ENCODE measurements at regions not wholly inside any gene's neighbourhood (a gene's known extent, or its start where the extent isn't known, plus 50 kb on each side); places are given as distances from the start of the nearest gene placed in this dataset.
"Not testable (repeated sequence)": the region's sequence is repeated elsewhere in the genome, so short reads cannot be mapped to it uniquely, and the experiment has no call there.

DNA sequence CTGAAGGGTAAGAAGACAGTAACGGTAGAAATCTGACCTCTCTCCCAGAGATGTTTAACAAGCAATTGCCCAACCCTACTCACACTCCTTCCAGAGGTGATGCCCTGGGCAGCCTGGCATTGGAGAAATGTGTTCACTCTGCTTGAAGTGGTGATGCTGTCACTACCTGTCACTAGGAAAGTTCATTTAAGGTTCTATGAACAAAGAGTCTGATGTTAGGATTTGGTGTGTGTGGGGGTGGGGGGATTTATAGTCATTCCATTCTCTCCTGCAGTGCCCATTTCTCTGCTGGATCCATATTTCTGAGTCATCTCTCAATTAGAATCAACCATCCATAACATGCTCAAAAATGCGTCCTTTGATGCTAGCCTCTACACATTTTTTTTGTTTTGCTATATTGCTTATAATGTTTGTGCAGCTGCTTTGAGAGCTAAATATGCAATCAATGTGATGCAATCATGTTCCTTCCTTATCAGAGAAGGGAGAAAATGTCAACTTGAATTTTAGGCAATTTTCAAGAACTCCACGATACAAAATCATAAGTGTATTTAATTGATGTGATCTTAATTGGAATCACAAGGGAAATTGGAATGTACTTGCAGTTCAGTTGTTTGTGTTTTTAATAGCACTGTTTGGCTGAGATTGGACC is 173.9 kb downstream of the DUSP10 start:
- no peak for DNase-seq (ENCODE audit: low read depth in 2 of 2)

DNA sequence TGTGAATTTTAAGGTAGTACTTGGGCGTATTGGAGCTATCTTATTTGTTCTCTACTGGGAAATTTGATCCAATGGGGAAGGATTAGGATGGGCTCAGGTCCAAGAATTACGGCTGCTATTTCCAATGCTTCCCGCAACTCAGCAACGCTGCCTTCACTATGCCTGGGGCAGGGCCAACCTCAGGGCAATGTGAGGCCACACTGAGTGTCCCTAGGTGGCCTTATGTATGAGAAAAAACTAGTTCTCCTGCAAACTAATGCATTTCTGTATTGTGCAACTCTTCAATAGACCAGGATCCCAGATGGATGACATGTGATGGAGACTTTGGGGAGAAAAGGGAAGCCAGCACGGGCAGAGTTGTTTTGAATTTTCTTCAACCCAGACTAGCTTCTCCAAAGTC is 168.1 kb downstream of the DUSP10 start:
- DNase-seq (ENCODE audit: low read depth in 2 of 2): no peak

DNA sequence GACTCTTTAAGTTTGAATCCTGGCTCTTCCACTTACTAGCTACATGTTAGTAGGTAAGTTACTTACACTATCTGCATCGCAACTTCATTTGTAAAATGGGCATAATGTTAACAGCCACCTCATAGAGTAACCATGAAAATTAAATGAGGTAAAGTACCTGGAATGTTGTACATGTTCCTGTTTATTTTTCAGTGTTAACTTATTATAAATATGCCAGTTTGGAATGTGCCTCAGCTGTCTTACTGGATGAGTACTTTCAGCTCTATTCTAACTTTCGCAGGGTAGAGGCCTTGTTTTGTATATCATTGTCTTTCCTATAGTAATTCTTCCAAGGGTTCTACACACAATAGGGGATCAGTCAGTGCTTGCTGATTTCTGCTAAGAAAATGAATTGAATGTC is 167.4 kb downstream of the DUSP10 start:
- DNase-seq (ENCODE audit: low read depth in 2 of 2): no peak

DNA sequence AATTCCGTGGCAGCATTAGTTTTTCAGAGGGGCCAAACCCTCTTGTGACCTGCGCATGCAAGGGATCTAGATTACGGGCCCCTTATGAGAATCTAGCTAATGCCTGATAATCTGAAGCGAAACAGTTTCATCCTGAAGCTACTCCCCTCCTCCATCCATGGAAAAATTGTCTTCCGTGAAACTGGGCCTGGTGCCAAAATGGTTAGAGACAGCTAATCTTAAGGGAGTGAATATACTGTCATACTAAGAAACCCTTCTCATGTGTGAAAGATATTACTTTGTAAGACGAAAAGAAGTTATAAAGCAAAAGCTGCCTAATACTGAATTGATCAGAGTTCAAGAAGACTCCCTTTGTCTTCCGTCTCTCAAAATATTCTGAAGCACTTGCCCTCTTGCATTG is 166.3 kb downstream of the DUSP10 start:
- no peak for DNase-seq (ENCODE audit: low read depth in 2 of 2)

DNA sequence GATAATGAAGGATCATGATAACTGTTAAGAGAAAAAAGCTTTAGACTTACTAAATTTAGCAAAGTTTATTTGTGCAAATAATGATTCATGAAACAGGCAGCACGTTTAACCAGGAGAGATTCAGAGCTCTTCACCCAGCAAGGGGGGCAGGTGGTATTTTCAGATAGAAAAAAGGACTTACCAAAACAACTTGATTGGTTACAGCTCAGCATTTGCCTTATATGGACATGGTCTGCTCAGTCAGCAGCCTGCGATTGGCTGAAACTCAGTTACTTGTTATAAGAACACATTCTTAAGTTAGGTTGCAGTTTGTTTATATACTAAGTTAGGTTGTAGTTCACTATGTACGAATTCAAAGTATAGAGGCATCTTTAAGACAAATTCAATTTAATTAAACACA is 165.6 kb downstream of the DUSP10 start:
- peak; percentile 16 to 32 for DNase-seq (ENCODE audit: low read depth in 2 of 2)

DNA sequence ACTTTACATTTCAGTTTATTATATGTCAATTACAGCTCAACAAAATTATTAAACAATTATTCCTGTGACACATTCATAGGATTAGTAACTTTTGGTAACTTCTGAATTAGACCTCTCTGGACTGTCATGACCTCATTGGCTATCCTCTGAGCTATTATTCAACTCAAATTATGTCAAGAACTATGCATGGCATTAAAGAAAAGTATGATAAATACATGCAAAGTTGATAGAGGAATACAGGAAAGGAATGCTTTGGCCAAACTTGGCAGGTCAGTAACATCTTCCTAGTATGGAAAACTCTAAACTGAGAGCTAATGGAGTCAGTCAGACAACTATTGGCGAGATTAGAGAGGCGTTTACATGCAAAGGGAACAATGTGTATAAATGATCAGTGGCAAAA is 158.4 kb downstream of the DUSP10 start:
- no peak for DNase-seq (ENCODE audit: low read depth in 2 of 2)

DNA sequence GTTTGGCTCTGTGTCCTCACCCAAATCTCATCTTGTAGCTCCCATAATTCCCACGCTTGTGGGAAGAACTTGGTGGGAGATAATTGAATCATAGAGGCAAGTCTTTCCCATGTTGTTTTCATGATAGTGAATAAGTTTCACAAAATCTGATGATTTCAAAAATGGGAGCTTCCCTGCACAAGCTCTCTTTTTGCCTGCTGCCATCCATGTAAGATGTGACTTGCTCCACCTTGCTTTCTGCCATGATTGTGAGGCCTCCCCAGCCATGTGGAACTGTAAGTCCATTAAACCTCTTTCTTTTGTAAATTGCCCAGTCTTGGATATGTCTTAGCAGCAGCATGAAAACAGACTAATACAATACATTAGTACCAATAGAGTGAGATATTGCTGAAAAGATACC is 154.9 kb downstream of the DUSP10 start:
- not testable (repeated sequence) for DNase-seq (ENCODE audit: low read depth in 2 of 2)

DNA sequence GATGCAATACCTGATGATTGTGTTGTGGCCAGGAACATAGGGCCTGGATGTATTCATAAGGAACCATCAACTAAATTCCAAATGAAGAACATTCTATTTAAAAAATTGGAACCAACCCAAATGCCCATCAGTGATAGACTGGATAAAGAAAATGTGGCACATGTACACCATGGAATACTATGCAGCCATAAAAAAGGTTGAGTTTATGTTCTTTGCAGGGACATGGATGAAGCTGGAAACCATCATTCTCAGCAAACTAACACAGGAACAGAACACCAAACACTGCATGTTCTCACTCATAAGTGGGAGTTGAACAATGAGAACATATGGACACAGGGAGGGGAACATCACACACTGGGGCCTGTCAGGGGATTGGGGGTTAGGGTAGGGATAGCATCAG is 150.6 kb downstream of the DUSP10 start:
- not testable (repeated sequence) for DNase-seq (ENCODE audit: low read depth in 2 of 2)

DNA sequence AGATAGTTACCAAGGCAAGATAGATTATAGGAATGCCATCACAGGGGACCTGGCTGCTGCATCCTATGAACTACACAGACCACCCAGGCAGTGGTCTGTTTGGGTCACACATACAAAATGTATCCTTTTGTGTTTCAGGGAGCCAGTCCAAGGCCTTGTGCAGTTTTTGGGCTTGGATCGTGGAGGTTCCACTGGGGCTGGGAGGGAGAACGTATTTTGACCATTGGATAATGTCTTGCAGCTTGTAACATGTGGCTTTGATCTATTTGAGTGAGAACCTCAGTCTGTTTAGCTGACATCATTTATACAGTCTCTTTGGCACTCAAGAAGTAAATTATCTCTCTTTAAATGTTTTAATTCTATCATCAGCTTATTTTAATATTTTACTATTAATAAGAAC is 147.3 kb downstream of the DUSP10 start:
- no peak for DNase-seq (ENCODE audit: low read depth in 2 of 2)

DNA sequence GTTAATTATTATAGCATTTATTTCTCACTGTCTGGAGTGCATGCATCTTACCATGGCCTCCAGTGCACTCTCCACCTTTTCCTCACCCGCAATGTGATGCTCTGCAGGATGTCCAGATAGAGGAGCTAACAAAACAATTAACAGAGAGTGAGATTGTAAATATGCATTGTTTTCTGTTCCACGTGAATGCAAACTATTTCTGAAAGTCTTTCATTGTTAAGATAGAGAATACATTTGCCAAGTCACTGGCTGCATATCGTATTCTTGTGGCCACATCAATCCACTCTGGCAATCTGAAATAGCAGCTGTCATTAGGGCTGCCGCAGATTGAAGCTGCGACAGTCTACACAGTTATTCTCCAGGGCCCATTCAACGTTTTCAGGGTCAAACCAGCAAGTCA is 143.8 kb downstream of the DUSP10 start:
- DNase-seq (ENCODE audit: low read depth in 2 of 2): no peak

DNA sequence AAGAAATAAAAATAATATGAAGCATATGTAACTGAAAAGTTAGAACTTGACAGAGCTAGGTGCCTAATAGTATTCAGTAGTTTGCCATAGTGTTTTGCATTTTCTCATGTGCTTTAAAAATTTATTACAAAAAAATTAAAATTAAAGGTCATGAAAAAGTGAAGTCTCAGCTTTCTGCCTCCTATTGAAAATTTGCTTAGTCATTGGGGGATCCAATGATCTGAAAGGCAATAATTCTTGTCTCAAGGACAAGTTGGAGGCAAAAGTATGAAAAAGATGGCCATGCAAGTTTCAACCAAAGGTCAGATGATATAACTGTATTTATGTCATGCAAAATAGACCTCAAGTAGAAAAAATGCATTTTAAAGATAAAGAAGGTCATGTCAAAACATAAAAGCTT is 140.7 kb downstream of the DUSP10 start:
- DNase-seq (ENCODE audit: low read depth in 2 of 2): no peak

DNA sequence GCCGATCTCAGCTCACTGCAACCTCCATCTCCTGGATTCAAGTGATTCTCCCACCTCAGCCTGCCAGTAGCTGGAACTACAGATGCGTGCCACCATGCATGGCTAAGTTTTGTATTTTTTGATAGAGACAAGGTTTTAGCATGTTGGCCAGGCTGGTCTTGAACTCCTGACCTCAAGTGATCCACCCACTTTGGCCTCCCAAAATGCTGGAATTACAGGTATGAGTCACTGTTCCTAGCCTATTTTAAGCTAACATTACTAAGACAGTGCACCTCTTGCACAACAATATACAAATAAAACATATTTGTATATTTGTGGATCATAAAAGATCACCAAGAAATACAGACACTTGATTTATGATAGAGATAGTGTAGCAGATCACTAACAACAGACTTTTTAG is 139.1 kb downstream of the DUSP10 start:
- no peak for DNase-seq (ENCODE audit: low read depth in 2 of 2)

DNA sequence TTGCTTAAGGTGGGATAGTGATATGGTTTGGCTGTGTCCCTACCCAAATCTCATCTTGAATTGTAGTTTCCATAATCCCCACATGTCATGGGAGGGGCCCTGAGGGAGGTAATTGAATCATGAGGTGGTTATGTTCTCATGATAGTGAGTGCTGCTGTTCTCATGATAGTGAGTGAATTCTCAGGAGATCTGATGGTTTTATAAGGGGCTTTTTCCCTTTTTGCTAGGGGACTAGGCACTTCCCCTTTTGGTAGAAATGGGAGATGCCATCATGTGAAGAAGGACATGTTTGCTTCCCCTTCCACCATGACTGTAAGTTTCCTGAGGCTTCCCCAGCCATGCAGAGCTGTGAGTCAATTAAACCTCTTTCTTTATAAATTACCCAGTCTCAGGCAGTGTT is 137.5 kb downstream of the DUSP10 start:
- DNase-seq (ENCODE audit: low read depth in 2 of 2): not testable (repeated sequence)

DNA sequence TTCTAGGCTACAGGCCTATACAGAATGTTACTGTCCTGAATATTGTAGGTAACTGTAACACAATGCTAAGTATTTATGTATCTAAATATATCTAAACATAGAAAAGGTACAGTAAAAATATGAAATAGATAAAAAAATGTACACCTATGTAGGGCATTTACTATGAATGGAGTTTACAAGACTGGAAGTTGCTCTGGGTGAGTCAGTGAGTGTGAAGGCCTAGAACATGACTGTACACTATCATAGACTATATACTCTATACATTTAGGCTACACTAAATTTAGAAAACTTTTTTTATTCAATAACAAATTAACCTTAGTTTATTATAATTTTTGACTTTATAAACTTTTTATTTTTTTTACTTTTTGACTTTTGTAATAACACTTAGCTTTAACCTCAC is 136.9 kb downstream of the DUSP10 start:
- no peak for DNase-seq (ENCODE audit: low read depth in 2 of 2)

DNA sequence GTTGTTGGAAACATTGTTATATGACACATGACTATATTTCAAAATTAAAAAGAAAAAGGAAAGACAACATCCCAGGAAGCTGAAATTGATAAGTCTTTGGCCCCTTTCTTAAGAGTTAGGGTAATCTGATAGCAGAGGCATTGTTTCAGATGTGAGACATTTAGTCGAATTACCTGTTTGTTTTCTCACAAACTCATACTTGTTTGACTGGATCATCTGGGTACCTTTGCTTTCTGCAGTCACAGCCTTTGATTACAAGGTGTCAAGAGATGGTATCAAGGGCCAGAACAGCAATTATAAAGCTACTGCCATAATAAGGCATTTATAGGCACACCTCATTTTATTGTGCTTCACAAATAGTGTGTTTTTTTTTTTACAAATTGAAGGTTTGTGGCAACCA is 136.3 kb downstream of the DUSP10 start:
- DNase-seq (ENCODE audit: low read depth in 2 of 2): no peak

DNA sequence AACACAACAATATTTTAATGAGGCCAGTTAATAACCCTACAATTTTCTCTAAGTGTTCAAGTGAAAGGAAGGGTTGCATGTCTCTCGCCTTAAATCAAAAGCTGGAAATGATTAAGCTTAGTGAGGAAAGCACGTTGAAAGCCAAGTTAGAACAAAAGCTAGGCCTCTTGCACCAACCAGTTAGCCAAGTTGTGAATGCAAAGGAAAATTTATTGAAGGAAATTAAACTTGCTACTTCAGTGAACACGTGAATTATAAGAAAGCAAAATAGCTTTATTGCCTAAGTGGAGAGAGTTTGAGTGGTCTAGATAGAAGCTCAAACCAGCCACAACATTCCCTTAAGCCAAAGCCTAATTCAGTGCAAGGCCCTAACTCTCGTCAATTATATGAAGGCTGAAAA is 135.6 kb downstream of the DUSP10 start:
- DNase-seq (ENCODE audit: low read depth in 2 of 2): no peak

DNA sequence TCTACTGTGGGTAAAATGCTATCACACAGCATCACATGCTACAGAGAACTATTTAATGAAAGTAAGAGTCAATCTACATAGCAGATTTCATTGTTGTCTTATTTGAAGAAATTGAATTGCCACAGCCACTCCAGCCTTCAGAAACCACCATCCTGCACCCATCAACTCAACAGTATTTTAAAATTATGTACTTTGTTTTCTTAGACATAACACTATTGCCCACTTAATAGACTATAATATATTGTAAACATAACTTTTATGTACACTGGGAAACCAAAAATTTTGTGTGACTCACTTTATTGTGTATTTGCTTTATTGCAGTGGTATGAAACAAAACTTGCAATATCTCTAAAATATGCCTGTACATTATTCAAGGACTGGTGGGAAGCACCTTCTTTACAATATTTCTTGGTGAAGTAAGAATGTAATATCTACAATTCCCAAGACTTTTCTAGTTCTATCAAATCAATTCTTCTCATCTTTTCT is 133.0 kb downstream of the DUSP10 start:
- DNase-seq (ENCODE audit: low read depth in 2 of 2): no peak

DNA sequence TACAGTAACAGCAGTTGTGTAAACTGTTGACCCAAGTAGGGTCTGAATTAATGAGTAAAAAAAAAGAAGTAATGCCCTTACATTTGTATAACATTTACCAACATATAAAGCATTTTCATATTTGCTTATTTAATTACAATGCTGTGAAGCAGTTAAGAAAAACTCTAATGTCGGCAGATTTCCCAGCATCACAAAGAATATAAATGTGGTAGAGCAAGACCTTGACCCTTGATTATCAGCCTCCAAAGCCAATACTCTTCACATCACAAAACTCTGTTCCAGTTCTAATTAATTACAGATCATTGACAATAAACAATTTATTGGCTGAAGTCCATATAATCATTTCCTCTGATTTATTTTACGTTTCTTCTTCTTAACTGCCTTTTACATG is 130.2 kb downstream of the DUSP10 start:
- no peak for DNase-seq (ENCODE audit: low read depth in 2 of 2)

DNA sequence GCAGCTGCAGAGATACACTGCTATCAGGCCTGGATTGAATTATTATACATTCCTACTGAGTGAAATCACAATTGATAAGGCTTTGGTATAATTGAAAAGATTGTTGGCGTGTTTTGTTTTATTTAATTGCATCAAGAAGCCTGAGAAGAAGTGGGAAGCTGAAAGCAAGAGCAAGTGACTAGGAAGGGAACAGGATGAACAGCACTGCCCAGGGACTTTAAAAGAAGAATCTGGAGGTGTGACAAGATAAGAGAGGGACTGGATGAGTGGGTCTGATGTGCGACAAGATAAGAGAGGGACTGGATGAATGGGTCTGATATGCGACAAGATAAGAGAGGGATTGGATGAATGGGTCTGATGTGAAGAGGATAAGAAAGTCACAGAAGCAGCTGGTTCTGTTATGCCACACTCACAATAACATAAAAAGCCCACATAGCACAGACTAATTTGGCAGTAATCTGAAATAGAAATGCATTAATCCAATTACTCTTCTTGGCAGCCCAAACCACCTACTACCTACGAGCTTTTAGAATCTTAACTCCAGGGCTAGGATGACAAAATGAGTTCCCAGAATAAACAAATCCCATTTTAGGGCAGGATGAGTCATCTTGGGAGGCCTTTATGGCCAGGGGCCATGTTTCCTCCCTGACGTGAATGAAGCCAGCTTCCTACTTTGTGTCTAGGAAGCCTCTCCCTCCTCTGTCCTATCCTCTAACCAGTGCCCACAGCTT is 129.7 kb downstream of the DUSP10 start:
- DNase-seq (ENCODE audit: low read depth in 2 of 2): peak; percentile 73

DNA sequence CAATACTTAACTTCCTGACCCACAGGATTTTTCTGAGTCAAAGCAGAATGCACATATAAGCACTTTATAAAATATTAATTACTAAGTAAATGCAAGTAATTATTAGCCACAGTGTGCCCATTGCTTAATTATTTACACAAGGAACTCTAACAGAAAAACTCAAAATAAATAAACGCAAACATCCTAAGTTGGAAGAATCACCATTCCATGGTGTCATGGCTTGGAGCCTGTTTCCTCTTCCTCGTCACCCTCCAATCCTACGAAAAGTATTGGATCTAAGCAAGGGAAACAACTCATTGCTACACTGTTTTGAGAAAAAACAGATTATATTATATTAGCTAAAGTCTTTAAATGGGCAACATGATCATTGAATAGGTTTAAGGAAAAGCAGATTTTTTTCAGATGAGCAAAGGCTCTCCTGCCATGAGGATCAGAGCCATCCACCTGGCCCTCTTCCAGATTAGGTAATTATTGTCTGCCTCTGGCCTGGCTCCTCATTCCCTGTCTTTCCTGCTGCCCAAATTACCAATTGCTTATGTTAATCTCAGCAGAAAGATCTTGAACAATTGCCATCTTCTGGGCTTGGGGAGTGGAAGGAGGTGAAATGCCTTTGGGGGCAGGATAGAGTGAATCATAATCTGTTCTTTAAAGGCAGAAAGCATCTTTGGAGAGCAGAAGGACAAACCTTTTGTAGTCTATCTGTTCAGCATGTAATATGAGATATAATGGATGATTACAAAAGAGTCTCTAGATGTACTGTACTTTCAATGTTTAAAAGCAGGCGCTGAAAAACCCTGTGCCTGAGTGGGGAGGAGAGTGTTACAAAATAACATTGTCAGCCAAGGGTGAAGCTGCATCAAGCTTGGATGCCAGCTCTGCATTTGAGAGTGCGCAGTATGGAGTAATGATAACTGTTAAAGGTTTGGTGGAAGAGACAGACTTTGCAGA is 121.2 kb downstream of the DUSP10 start:
- no peak for DNase-seq (ENCODE audit: low read depth in 2 of 2)

DNA sequence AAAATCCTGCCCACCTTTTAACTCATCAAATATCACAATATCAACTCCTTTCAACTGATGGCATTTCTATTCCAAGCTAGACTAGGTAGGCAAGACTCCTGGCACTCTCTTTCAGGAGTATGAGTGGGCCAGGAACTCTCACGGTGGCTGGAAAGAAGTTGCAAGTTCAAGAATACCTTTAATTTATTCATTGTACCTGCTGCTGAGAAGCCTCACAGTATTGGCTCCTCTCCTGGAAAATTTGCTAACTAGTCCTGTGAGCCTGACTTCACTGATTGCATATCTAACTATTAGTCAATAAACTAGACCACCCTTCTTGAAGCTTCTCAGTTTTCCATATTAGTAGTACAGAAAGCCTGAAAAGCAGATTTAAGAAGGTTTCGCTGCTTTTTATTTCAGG is 120.2 kb downstream of the DUSP10 start:
- DNase-seq (ENCODE audit: low read depth in 2 of 2): no peak

DNA sequence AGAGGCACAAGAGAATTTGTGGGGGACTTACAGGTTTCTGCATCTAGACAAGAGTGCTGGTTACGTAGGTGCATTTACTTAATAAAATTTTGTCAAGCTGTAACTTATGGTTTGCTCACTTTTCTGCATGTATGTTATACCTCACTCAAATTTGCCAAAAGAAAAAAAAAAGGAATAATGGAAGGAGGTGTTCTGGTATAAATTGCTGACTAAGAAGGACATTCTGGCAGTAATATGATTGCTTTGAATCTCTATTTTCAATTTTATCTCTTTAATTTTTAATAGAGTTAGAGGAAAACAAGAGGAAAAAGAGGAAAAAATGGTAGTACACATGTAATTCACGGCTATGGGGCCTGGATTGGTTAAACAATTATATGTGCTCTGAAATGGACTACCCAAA is 119.5 kb downstream of the DUSP10 start:
- DNase-seq (ENCODE audit: low read depth in 2 of 2): no peak

DNA sequence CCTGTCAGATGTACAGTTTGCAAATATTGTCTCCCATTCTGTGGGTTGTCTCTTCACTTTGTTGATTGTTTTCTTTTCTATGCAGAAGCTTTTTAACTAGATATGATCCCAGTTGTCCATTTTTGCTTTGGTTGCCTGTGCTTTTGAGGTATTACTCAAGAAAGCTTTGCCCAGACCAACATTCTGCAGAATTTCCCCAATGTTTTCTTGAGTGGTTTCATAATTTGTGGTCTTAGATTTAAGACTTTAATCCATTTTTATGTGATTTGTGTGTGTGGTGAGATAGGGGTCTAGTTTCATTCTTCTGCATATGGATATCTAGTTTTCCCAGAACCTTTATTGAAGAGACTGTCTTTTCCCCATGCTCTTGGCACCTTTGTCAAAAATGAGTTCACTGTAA is 116.9 kb downstream of the DUSP10 start:
- no peak for DNase-seq (ENCODE audit: low read depth in 2 of 2)

Data from fibroblast of skin of left quadriceps (primary cell).